Colonic mucosa (tissue), 4 donors: ENCODE measurements at regions not wholly inside any gene's neighbourhood (a gene's known extent, or its start where the extent isn't known, plus 50 kb on each side); places are given as distances from the start of the nearest gene placed in this dataset.

Source experiments
- DNase-seq: peaks from one replicate; pipeline ENCODE4 v3.0.0-alpha.2; 2020
- H3K27ac ChIP-seq: fragments of 200-600 bp; one replicate; pipeline ENCODE4 v1.8.0; 2021
- H3K27me3 ChIP-seq: fragments of 200-600 bp; one replicate; pipeline ENCODE4 v1.8.0; 2021
- H3K36me3 ChIP-seq: fragments of 200-600 bp; one replicate; pipeline ENCODE4 v1.8.0; 2021
- H3K4me1 ChIP-seq: fragments of 200-600 bp; one replicate; pipeline ENCODE4 v1.8.0; 2021; ENCODE audit warnings: mild to moderate bottlenecking
- H3K4me3 ChIP-seq: fragments of 200-600 bp; one replicate; pipeline ENCODE4 v1.8.0; 2021
- H3K9ac ChIP-seq, 2 donors: one replicate each; pipeline ENCODE4 v1.7.0; 2013; ENCODE audit warnings: control low read depth in 2 of 2, low read depth in 2 of 2, low read length in 2 of 2
- H3K9me3 ChIP-seq: fragments of 200-600 bp; one replicate; pipeline ENCODE4 v1.8.0; 2021
- CTCF ChIP-seq: fragments of 200-600 bp; IDR thresholded peaks from one replicate; pipeline ENCODE4 v1.8.0; 2022; ENCODE audit warnings: antibody characterized with exemption, mild to moderate bottlenecking
- intact Hi-C: fragments of 100-400 bp; cut with DNase I; formaldehyde crosslinking; loops from one replicate; pipeline ENCODE4 v1.14.1; 2022
- donor health status: healthy.
- donor health status: DM: no; HTN: no; CAD: no.
- donor health status: DM: no; HTN: no; CAD: no.

DNA sequence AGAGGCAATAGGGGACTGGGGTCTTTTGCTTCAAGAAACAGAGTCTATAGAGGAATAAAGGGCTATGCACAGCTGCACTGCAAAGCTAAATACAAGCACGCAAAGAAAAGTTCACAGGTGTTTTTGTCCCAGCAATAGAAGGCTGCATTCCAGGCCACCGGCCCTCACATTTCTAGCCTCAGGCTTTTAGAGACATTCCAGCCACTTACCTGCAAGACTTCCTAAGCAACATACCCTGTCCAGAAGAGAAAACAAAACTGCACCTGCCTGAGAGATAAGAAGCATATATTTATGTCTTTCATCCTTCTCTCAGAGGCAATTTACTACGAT is 220.5 kb downstream of the OPA1 start:
- no peak for DNase-seq
- Histone ChIP-seq H3K27me3 (no peaks in the 10 kb centered on the region), H3K4me3 (no peak overlapping the region), H3K4me1 (peaks cover 4% of the 10 kb centered on the region), H3K27ac (no peak overlapping the region), H3K9ac (no peak overlapping the region), H3K36me3 (no peaks in the 10 kb centered on the region), H3K9me3 (no peaks in the 10 kb centered on the region)
- intact Hi-C loops = no loop called here
- TF ChIP-seq CTCF = no peak

DNA sequence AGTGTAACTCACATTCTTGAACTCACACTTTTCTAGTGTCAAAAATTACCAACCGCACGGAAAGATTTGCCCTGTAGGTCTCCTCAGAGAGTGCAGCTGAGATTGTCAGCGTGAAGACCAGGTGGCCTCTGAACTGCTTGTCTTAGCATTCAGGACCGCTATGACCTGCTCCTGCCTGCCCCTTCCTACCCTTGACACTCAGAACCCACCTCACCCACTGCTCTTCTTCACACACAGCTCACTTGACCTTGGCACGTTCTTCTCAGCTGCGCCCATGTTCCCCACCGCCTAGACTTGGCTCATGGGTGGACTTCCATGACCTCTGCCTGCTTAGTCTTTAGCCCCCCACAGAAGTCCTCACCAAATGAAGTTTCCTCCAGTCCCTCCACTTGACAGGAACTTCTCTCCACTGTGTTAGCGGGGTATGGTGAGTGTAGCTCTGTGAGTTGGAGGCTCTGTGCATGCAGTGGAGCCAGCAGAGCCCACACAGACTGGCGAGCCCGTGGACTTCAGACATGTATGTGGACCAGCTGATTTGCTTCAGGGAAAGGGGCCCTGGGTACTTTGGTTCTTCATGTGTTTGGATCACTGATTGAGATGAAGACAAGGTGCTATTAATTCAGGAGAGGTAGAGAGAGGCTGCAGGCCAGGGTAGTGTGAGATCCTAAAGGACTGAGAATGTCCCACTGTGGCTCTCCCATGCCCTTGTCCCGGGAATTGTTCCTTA is 221.3 kb downstream of the OPA1 start:
- no peak overlapping the region for H3K27ac ChIP-seq
- no peaks in the 10 kb centered on the region for H3K36me3 ChIP-seq
- no peaks in the 10 kb centered on the region for H3K9me3 ChIP-seq
- DNase-seq = no peak
- no peak for TF ChIP-seq CTCF
- intact Hi-C loops = no loop called here
- H3K9ac ChIP-seq = no peak overlapping the region
- no peaks in the 10 kb centered on the region for H3K27me3 ChIP-seq
- peaks cover 4% of the 10 kb centered on the region for H3K4me1 ChIP-seq
- no peak overlapping the region for H3K4me3 ChIP-seq

- H3K9ac ChIP-seq = no peak overlapping the region
- no peaks in the 10 kb centered on the region for H3K9me3 ChIP-seq
- no peaks in the 10 kb centered on the region for H3K27me3 ChIP-seq
- H3K4me1 ChIP-seq = peaks cover 4% of the 10 kb centered on the region
- no peaks in the 10 kb centered on the region for H3K36me3 ChIP-seq
- no peak for TF ChIP-seq CTCF
- no peak overlapping the region for H3K4me3 ChIP-seq
- no peak overlapping the region for H3K27ac ChIP-seq
- no peak for DNase-seq
- intact Hi-C loops = no loop called here
These were observed 222.4 kb downstream of the OPA1 start for GRCh38 chr3:193815246-193816027.

DNA sequence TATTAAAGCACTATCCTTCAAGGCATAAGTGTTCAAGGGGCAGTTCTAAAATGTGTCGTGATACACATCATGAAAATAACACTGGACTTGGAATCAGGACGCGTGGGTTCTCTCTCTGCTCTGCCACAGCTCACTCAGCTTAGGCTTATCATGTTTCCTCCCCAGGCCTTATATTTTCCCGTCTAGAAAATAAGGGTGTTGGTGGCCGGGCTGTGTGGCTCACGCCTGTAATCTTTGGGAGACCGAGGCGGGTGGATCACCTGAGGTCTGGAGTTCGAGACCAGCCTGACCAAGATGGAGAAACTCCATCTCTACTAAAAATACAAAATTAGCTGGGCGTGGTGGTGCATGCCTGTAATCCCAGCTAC is 223.0 kb downstream of the OPA1 start:
- Histone ChIP-seq H3K4me1 (peaks cover 4% of the 10 kb centered on the region), H3K27me3 (no peaks in the 10 kb centered on the region), H3K9ac (no peak overlapping the region), H3K36me3 (no peaks in the 10 kb centered on the region), H3K9me3 (no peaks in the 10 kb centered on the region), H3K27ac (no peak overlapping the region), H3K4me3 (no peak overlapping the region)
- DNase-seq = no peak
- intact Hi-C loops = no loop called here
- TF ChIP-seq CTCF = no peak

DNA sequence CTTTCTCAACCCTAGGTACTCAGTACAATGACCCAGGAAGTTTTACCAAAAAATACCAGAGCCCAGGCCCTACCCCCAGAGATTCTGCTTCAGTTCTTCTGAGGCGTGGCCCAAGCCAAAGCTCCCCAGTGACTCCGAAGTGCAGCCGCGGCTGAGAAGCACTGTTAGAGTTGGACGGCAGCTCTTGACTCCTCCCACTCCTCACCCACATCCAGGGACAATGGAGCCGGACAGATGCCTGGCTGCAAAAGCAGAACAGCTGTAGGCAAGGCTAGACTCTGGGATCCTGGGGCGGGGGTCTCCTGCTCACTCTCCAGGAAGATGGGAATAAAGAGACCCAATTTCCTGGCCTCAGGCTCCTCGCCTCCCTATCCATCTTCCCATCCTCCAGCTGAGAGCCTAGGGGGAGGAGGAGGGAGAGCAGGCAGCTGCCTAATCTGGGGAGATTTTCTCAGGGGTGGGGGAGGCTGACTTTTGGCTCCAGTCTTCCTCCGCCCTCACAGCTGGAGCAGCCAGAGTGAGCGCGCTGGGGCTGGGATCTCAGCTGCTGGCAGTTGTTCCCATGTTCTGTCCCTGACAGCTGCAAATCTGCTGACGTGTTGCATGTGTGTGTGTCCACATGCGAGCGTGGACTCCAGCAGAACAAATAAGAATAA is 223.8 kb downstream of the OPA1 start:
- Histone ChIP-seq H3K4me3 (no peak overlapping the region), H3K36me3 (no peaks in the 10 kb centered on the region), H3K9me3 (no peaks in the 10 kb centered on the region), H3K4me1 (peaks cover 4% of the 10 kb centered on the region), H3K27me3 (no peaks in the 10 kb centered on the region), H3K9ac (peak overlapping the region in 1 of 2 donors; percentile 57), H3K27ac (peak overlapping the region; percentile 17)
- intact Hi-C loops = no loop called here
- DNase-seq = peak; percentile 86
- TF ChIP-seq CTCF = no peak
